ENCODE measurements at regions not wholly inside any gene's neighbourhood (a gene's known extent, or its start where the extent isn't known, plus 50 kb on each side); places are given as distances from the start of the nearest gene placed in this dataset.

- TF ChIP-seq CTCF (IDR thresholded peaks at IDR 0.05) = no peak
- TF ChIP-seq POLR2A (IDR thresholded peaks at IDR 0.05) = no peak
Measured at GRCh38 chr9:108603141-108603540, 252.6 kb downstream of the ACTL7B start.
